Endothelial cell of umbilical vein (primary cell): ENCODE measurements at regions not wholly inside any gene's neighbourhood (a gene's known extent, or its start where the extent isn't known, plus 50 kb on each side); places are given as distances from the start of the nearest gene placed in this dataset.

ENCODE experiments used
- BruUV-seq: library from RNA; stranded (reverse); fragments of 400-500 nt; replicated peaks from 2 replicates; lab custom pipeline; 2021; lab: Mats Ljungman, UMichigan
- CTCF ChIA-PET: fragments of 300-600, 350-600 bp; sonication (Branson Sonifier 250); formaldehyde crosslinking; loops from one replicate; lab custom pipeline; 2021; ENCODE audit warnings: antibody characterized with exemption, inconsistent platforms; lab: Charles Lee
- POLR2A ChIA-PET: fragments of 300-600, 350-600 bp; sonication (Branson Sonifier 250); formaldehyde crosslinking; loops from one replicate; lab custom pipeline; 2021; ENCODE audit warnings: antibody characterized with exemption, inconsistent platforms; lab: Charles Lee
- DNase-seq: peaks from one replicate; pipeline ENCODE4 v3.0.0-alpha.2; 2011; ENCODE audit warnings: low read depth, low spot score
- FAIRE-seq: peaks from 2 replicates; lab custom pipeline; 2011; peaks lifted over from hg19 to GRCh38; lab: Jason Lieb, UNC
- H2AFZ ChIP-seq: 2 replicates; pipeline ENCODE4 v1.6.0; 2012; ENCODE audit warnings: low read depth, low read length, control low read depth, inconsistent platforms
- H3K27ac ChIP-seq: 2 replicates; pipeline ENCODE4 v1.5.1; 2011; ENCODE audit warnings: low read depth, mild to moderate bottlenecking, control low read depth, low read length, moderate library complexity; ENCODE audit not compliant: insufficient read depth
- H3K27me3 ChIP-seq, 2 experiments: 2 replicates each; pipeline versions ENCODE4 v1.6.0 to v1.6.1; 2011; ENCODE audit warnings: low read length in 2 of 2, mixed read lengths in 1 of 2; ENCODE audit not compliant: control insufficient read depth in 2 of 2, insufficient read depth in 2 of 2
- H3K36me3 ChIP-seq, 2 experiments: 2 replicates in 1 of 2; 3 replicates in 1 of 2; pipeline ENCODE4 v1.5.1; 2011; ENCODE audit warnings: low read length in 2 of 2, mild to moderate bottlenecking in 1 of 2, moderate library complexity in 1 of 2; ENCODE audit not compliant: control insufficient read depth in 2 of 2, insufficient read depth in 2 of 2; ENCODE audit errors: extremely low read depth in 1 of 2
- H3K4me1 ChIP-seq: 3 replicates; pipeline ENCODE4 v1.5.1; 2011; ENCODE audit warnings: mild to moderate bottlenecking, low read length; ENCODE audit not compliant: control insufficient read depth, insufficient read depth; ENCODE audit errors: extremely low read depth
- H3K4me2 ChIP-seq: 2 replicates; pipeline ENCODE4 v1.6.1; 2011; ENCODE audit warnings: low read length, control low read depth, mixed read lengths; ENCODE audit not compliant: insufficient read depth
- H3K4me3 ChIP-seq, 3 experiments: fragments of 200-600 bp in 1 of 3; sonication (generic), shearing (Covaris generic) in 1 of 3; replicated peaks in 1 of 3; 2 replicates each; pipeline ENCODE4 v1.5.1; 2011 to 2016; ENCODE audit warnings: control low read depth in 3 of 3, low read length in 3 of 3, mild to moderate bottlenecking in 2 of 3, inconsistent platforms in 1 of 3, low read depth in 1 of 3, moderate library complexity in 1 of 3; ENCODE audit not compliant: insufficient read depth in 1 of 3
- H3K79me2 ChIP-seq: 2 replicates; pipeline ENCODE4 v1.6.0; 2012; ENCODE audit warnings: low read length, inconsistent platforms; ENCODE audit not compliant: control insufficient read depth, insufficient read depth
- H3K9ac ChIP-seq: replicated peaks from 2 replicates; pipeline ENCODE3; 2011; ENCODE audit warnings: low read length, control low read depth; ENCODE audit not compliant: insufficient read depth; ENCODE audit errors: extremely low read depth
- H3K9me1 ChIP-seq: replicated peaks from 3 replicates; pipeline ENCODE4 v1.6.0; 2011; ENCODE audit warnings: mild to moderate bottlenecking, low read length; ENCODE audit not compliant: control insufficient read depth, insufficient read depth; ENCODE audit errors: extremely low read depth
- H3K9me3 ChIP-seq: replicated peaks from 2 replicates; pipeline ENCODE4 v1.5.1; 2012; ENCODE audit warnings: low read length, inconsistent platforms; ENCODE audit not compliant: control insufficient read depth, insufficient read depth
- H4K20me1 ChIP-seq: replicated peaks from 2 replicates; pipeline ENCODE3; 2011; ENCODE audit warnings: mild to moderate bottlenecking, low read length; ENCODE audit not compliant: control insufficient read depth, insufficient read depth; ENCODE audit errors: extremely low read depth
- CTCF ChIP-seq, 2 donors: IDR thresholded peaks; 1 replicate in 1 of 2; 2 replicates in 1 of 2; pipeline ENCODE4 v1.5.1; 2011; ENCODE audit warnings: low read length in 2 of 2, mild to moderate bottlenecking in 2 of 2, moderate library complexity in 2 of 2, control low read depth in 1 of 2, inconsistent platforms in 1 of 2, low read depth in 1 of 2; ENCODE audit not compliant: insufficient read depth in 1 of 2; ENCODE audit errors: extremely low read depth in 1 of 2
- EZH2 ChIP-seq: IDR thresholded peaks from 2 replicates; pipeline ENCODE4 v1.6.1; 2012; ENCODE audit warnings: borderline replicate concordance, low read depth, mild to moderate bottlenecking, moderate library complexity, low read length, inconsistent platforms; ENCODE audit not compliant: severe bottlenecking
- FOS ChIP-seq: IDR thresholded peaks from 2 replicates; pipeline ENCODE4 v1.6.1; 2011; ENCODE audit warnings: mild to moderate bottlenecking, low read length, moderate library complexity, borderline replicate concordance; ENCODE audit not compliant: insufficient read depth
- GATA2 ChIP-seq: IDR thresholded peaks from 2 replicates; pipeline ENCODE4 v1.7.0; 2011; ENCODE audit warnings: low read depth, mild to moderate bottlenecking, moderate library complexity, mixed read lengths, low read length; ENCODE audit not compliant: insufficient read length, insufficient read depth
- JUN ChIP-seq: IDR thresholded peaks from 2 replicates; pipeline ENCODE4 v1.6.1; 2011; ENCODE audit warnings: borderline replicate concordance, low read depth; ENCODE audit not compliant: insufficient read length, insufficient read depth
- MYC ChIP-seq: IDR thresholded peaks from one replicate; pipeline ENCODE4 v1.6.1; 2011; ENCODE audit warnings: mild to moderate bottlenecking, low read depth, low read length
- POLR2A ChIP-seq: IDR thresholded peaks from 2 replicates; pipeline ENCODE4 v1.6.1; 2012; ENCODE audit warnings: low read depth, mild to moderate bottlenecking, control low read depth, low read length
- POLR2AphosphoS5 ChIP-seq: IDR thresholded peaks from 2 replicates; pipeline ENCODE4 v1.6.1; 2012; ENCODE audit warnings: low read depth, mild to moderate bottlenecking, control low read depth, low read length, moderate library complexity; ENCODE audit not compliant: insufficient read depth
- dilution Hi-C: fragments of 300-500 bp; cut with MboI; formaldehyde crosslinking; loops from one replicate; pipeline ENCODE4 v1.15.0; 2019; ENCODE audit warnings: low sequenced_read_pairs; ENCODE audit not compliant: extremely low pct_ligation_motif_present
- intact Hi-C: fragments of 100-400 bp; cut with micrococcal nuclease; formaldehyde crosslinking; loops from one replicate; pipeline ENCODE4 v1.10.0; 2022
- TF ChIP-seq, protein P1 (sequence below): IDR thresholded peaks from 2 replicates; pipeline ENCODE4 v1.6.1; 2011; ENCODE audit not compliant: insufficient read depth, insufficient read length

DNA sequence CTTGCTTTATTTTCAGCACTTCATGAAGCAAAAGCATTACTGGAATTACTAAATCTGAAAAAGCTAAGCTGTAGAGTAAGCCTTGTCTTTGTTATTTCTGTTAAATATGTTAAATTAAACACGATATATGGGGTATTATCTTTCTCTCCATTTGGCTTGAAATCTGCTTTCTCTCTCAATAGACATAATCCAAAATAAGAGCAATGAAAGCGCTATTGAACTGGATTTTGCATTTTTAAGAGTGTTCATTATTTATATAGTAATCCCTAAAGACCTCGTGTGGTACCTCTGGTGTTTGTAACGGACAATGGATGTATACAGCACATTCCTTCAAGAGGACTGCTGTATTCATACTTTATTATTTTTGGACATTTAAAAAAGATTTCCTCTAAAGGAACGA is 91.5 kb upstream of the KCNE2 start:
- ChIA-PET CTCF (no interaction called here), POLR2A (no interaction called here)
- intact Hi-C loops: no loop called here
- Histone ChIP-seq H2AFZ (no peak overlapping the region), H3K79me2 (no peaks in the 10 kb centered on the region), H3K27me3 (peaks cover 6 to 12% of the 10 kb centered on the region in 2 experiments), H3K9me1 (no peaks in the 10 kb centered on the region), H3K36me3 (no peaks in the 10 kb centered on the region), H3K4me1 (no peaks in the 10 kb centered on the region), H3K4me2 (no peak overlapping the region), H3K9ac (no peak overlapping the region), H4K20me1 (no peaks in the 10 kb centered on the region), H3K27ac (no peak overlapping the region), H3K4me3 (no peak overlapping the region), H3K9me3 (no peaks in the 10 kb centered on the region)
- BruUV-seq: no TSS peak
- TF ChIP-seq, protein P1, sequence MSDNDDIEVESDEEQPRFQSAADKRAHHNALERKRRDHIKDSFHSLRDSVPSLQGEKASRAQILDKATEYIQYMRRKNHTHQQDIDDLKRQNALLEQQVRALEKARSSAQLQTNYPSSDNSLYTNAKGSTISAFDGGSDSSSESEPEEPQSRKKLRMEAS: no peak
- TF ChIP-seq CTCF (IDR thresholded peaks at IDR 0.05; ENCODE audit: extremely low read depth in 1 of 2, insufficient read depth in 1 of 2, low read depth in 1 of 2, low read length in 2 of 2): no peak
- no peak for TF ChIP-seq JUN
- TF ChIP-seq FOS: no peak
- TF ChIP-seq EZH2: no peak
- no peak for TF ChIP-seq POLR2AphosphoS5
- TF ChIP-seq MYC: no peak
- TF ChIP-seq POLR2A: no peak
- no peak for TF ChIP-seq GATA2
- FAIRE-seq (no peak), DNase-seq (no peak)
- dilution Hi-C loops: no loop called here
